DND-41 (cell line): ENCODE measurements at regions not wholly inside any gene's neighbourhood (a gene's known extent, or its start where the extent isn't known, plus 50 kb on each side); places are given as distances from the start of the nearest gene placed in this dataset.

Source experiments
- ATAC-seq: fragments of 200-7000 bp; cut with Tn5 transposase; 3 replicates; pipeline ENCODE4 v1.9.1; 2021; ENCODE audit warnings: low read depth; ENCODE audit not compliant: insufficient read depth
- DNase-seq: peaks from one replicate; pipeline ENCODE4 v3.0.0-alpha.2; 2020
- H2AFZ ChIP-seq: 2 replicates; pipeline ENCODE4 v1.6.0; 2012; ENCODE audit warnings: low read depth, low read length
- H3K27ac ChIP-seq: 2 replicates; pipeline ENCODE4 v1.5.1; 2012; ENCODE audit warnings: low read length, inconsistent platforms
- H3K27me3 ChIP-seq: fragments of 200-600 bp; sonication (generic); 2 replicates; pipeline ENCODE4 v1.6.0; 2012; ENCODE audit warnings: low read length, mild to moderate bottlenecking, inconsistent platforms; ENCODE audit not compliant: insufficient read depth, poor library complexity
- H3K36me3 ChIP-seq: 2 replicates; pipeline ENCODE4 v1.5.1; 2012; ENCODE audit warnings: low read length, inconsistent platforms; ENCODE audit not compliant: insufficient read depth
- H3K4me1 ChIP-seq: 2 replicates; pipeline ENCODE4 v1.5.1; 2012; ENCODE audit warnings: mild to moderate bottlenecking, low read length; ENCODE audit not compliant: insufficient read depth
- H3K4me2 ChIP-seq: 2 replicates; pipeline ENCODE4 v1.6.0; 2012; ENCODE audit warnings: mild to moderate bottlenecking, moderate library complexity, low read length, inconsistent platforms; ENCODE audit not compliant: insufficient read depth
- H3K4me3 ChIP-seq, 2 experiments: fragments of 200-600 bp in 1 of 2; shearing (Covaris generic) in 1 of 2; 2 replicates each; pipeline ENCODE4 v1.5.1; 2012 to 2016; ENCODE audit warnings: inconsistent platforms in 2 of 2, low read length in 2 of 2, mild to moderate bottlenecking in 2 of 2, low read depth in 1 of 2, moderate library complexity in 1 of 2
- H3K79me2 ChIP-seq: 2 replicates; pipeline ENCODE4 v1.6.0; 2012; ENCODE audit warnings: low read length, inconsistent platforms; ENCODE audit not compliant: insufficient read depth
- H3K9ac ChIP-seq: 2 replicates; pipeline ENCODE4 v1.6.0; 2012; ENCODE audit warnings: low read depth, mild to moderate bottlenecking, inconsistent platforms, low read length, moderate library complexity
- H3K9me3 ChIP-seq: 2 replicates; pipeline ENCODE4 v1.5.1; 2012; ENCODE audit warnings: low read length, moderate library complexity, mild to moderate bottlenecking, inconsistent platforms; ENCODE audit not compliant: insufficient read depth, severe bottlenecking
- H4K20me1 ChIP-seq: 2 replicates; pipeline ENCODE4 v1.6.0; 2012; ENCODE audit warnings: low read length; ENCODE audit not compliant: insufficient read depth
- CTCF ChIP-seq: IDR thresholded peaks from 2 replicates; pipeline ENCODE4 v1.5.1; 2012; ENCODE audit warnings: borderline replicate concordance, low read length, moderate library complexity, mild to moderate bottlenecking; ENCODE audit not compliant: poor library complexity, severe bottlenecking; ENCODE audit errors: extremely low read depth
- EZH2 ChIP-seq: IDR thresholded peaks from 3 replicates; pipeline ENCODE4 v1.6.1; 2012; ENCODE audit warnings: borderline replicate concordance, low read depth, mild to moderate bottlenecking, moderate library complexity, low read length, inconsistent platforms; ENCODE audit not compliant: severe bottlenecking

DNA sequence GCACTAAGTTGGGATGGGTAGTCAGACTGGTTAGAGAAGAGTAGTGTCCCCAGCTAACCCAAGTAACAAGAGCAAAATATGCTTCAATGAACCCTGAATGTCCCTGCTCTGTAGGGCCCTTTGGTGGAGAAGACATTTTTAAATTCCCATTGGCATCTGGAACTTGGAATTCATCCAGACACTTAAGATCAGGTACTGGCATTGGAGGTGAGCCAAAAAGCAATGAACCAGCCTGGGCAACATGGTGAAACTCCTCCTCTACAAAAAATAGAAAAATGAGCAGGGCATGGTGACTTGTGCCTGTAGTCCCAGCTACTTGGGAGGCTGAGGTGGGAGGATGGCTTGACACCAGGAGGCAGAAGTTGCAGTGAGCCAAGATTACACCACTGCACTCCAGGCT lies 58.9 kb upstream of the ZNF618 start:
- no peak for ATAC-seq

DNA sequence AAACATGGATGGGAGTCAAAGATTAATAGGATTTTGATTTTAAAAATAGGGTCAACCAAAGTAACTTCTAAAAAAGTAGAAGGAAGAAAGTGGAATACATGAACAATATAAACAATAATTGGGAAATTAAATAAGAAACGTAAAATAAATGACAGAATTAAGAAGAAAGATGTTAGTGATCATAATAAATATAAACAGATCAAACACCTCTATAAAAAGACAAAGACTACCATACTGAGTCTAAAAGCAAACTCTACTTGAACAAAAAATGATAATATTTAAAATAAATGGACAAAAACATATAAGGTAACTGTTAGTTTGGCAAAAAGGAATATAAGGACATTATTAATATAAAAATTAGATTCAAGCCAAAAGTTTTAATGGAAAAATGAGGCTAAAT lies 57.7 kb upstream of the ZNF618 start:
- no peak for TF ChIP-seq CTCF
- no peak for TF ChIP-seq EZH2
- no peak for ATAC-seq
- Histone ChIP-seq H4K20me1 (no peaks in the 10 kb centered on the region), H3K36me3 (no peaks in the 10 kb centered on the region), H3K27ac (no peak overlapping the region), H3K4me1 (no peaks in the 10 kb centered on the region), H3K4me3 (no peak overlapping the region), H3K9ac (no peak overlapping the region), H3K27me3 (peaks cover 4% of the 10 kb centered on the region), H2AFZ (no peak overlapping the region), H3K79me2 (no peaks in the 10 kb centered on the region), H3K4me2 (no peak overlapping the region), H3K9me3 (no peaks in the 10 kb centered on the region)
- no peak for DNase-seq

More for the DNA sequence above, 58.9 kb upstream of the ZNF618 start:
- no peak overlapping the region for H3K9ac ChIP-seq
- H3K4me3 ChIP-seq, result no peak overlapping the region
- H4K20me1 ChIP-seq, result no peaks in the 10 kb centered on the region
- no peak for DNase-seq
- no peaks in the 10 kb centered on the region for H3K36me3 ChIP-seq
- H3K27ac ChIP-seq, result no peak overlapping the region
- H3K9me3 ChIP-seq, result no peaks in the 10 kb centered on the region
- TF ChIP-seq CTCF, result no peak
- H3K27me3 ChIP-seq, result peaks cover 4% of the 10 kb centered on the region
- no peak overlapping the region for H3K4me2 ChIP-seq
- H3K4me1 ChIP-seq, result no peaks in the 10 kb centered on the region
- no peak overlapping the region for H2AFZ ChIP-seq
- no peaks in the 10 kb centered on the region for H3K79me2 ChIP-seq

- Histone ChIP-seq H3K79me2 (no peaks in the 10 kb centered on the region), H3K9ac (no peak overlapping the region), H2AFZ (no peak overlapping the region), H3K4me2 (no peak overlapping the region), H3K27me3 (peaks cover 2% of the 10 kb centered on the region), H4K20me1 (no peaks in the 10 kb centered on the region), H3K4me3 (no peak overlapping the region), H3K36me3 (no peaks in the 10 kb centered on the region), H3K4me1 (no peaks in the 10 kb centered on the region), H3K27ac (no peak overlapping the region), H3K9me3 (no peaks in the 10 kb centered on the region)
- TF ChIP-seq CTCF (no peak), EZH2 (no peak)
- DNase-seq (no peak), ATAC-seq (no peak)
Measured at GRCh38 chr9:113822315-113822714, 53.8 kb upstream of the ZNF618 start.

- ATAC-seq (no peak), DNase-seq (no peak)
- no peak for TF ChIP-seq CTCF
- Histone ChIP-seq H3K9me3 (no peaks in the 10 kb centered on the region), H4K20me1 (no peaks in the 10 kb centered on the region), H3K4me1 (no peaks in the 10 kb centered on the region), H3K79me2 (no peaks in the 10 kb centered on the region), H2AFZ (no peak overlapping the region), H3K9ac (no peak overlapping the region), H3K36me3 (no peaks in the 10 kb centered on the region), H3K27me3 (peaks cover 2% of the 10 kb centered on the region), H3K4me3 (no peak overlapping the region), H3K4me2 (no peak overlapping the region), H3K27ac (no peak overlapping the region)
Measured at GRCh38 chr9:113823421-113823820, 52.7 kb upstream of the ZNF618 start.
